ENCODE measurements at regions not wholly inside any gene's neighbourhood (a gene's known extent, or its start where the extent isn't known, plus 50 kb on each side); places are given as distances from the start of the nearest gene placed in this dataset.

DNA sequence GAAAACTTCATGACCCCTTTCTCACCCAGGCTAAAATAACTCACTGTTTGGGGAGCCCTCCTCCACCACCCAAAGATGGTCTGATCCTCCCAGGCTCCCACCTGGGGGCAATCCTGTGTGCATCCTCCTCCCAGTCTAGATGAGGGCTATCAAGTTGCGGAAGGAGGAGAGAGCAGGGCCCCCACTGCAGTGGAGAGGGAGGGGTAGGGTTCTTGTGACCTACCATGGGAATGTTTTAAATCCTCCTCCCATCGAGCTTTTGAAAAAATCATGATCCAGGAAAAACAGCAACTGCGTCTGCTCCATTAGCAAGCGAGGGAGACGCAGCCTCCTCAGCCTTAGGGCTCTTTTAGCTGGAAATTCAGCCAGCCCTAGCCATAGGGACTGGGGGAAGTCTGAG, 80.0 kb downstream of the NAV1 start:
- H3K9me3 ChIP-seq (ENCODE audit: control insufficient read depth in 4 of 4, low read length in 3 of 4) = no peaks in the 10 kb centered on the region
- H3K9ac ChIP-seq (ENCODE audit: low read depth in 1 of 2, low read length in 2 of 2) = no peak overlapping the region
- no peak overlapping the region for H3K4me3 ChIP-seq (ENCODE audit: low read depth in 1 of 3, low read length in 3 of 3)
- no peaks in the 10 kb centered on the region for H3K36me3 ChIP-seq (ENCODE audit: control insufficient read depth in 4 of 4, insufficient read depth in 3 of 4, low read depth in 1 of 4, low read length in 3 of 4)
- WGBS = 89% methylated on average over 5 of the region's 5 CpGs
- DNase-seq (ENCODE audit: low spot score) = no peak
- peaks cover 0 to 5% (median 0%) of the 10 kb centered on the region in 4 donors for H3K4me1 ChIP-seq (ENCODE audit: control insufficient read depth in 4 of 4, insufficient read depth in 4 of 4, low read length in 3 of 4)
- H3K27me3 ChIP-seq (ENCODE audit: control insufficient read depth in 4 of 4, insufficient read depth in 4 of 4, low read length in 3 of 4) = no peaks in the 10 kb centered on the region
- TF ChIP-seq GABPA (IDR thresholded peaks at IDR 0.05 in 1 of 2, conservative IDR thresholded peaks at IDR 0.05 in 1 of 2) (no peak), MAX (IDR thresholded peaks at IDR 0.05) (no peak), ZBTB33 (IDR thresholded peaks at IDR 0.05) (no peak), TAF1 (conservative IDR thresholded peaks at IDR 0.05) (no peak), EGR1 (IDR thresholded peaks at IDR 0.05; ENCODE audit: low read depth in 2 of 2) (no peak), FOXA1 (IDR thresholded peaks at IDR 0.05) (no peak), HNF4G (IDR thresholded peaks at IDR 0.05) (no peak), HNF4A (conservative IDR thresholded peaks at IDR 0.05) (no peak), JUND (IDR thresholded peaks at IDR 0.05) (no peak)
- TF ChIP-seq, protein P1, sequence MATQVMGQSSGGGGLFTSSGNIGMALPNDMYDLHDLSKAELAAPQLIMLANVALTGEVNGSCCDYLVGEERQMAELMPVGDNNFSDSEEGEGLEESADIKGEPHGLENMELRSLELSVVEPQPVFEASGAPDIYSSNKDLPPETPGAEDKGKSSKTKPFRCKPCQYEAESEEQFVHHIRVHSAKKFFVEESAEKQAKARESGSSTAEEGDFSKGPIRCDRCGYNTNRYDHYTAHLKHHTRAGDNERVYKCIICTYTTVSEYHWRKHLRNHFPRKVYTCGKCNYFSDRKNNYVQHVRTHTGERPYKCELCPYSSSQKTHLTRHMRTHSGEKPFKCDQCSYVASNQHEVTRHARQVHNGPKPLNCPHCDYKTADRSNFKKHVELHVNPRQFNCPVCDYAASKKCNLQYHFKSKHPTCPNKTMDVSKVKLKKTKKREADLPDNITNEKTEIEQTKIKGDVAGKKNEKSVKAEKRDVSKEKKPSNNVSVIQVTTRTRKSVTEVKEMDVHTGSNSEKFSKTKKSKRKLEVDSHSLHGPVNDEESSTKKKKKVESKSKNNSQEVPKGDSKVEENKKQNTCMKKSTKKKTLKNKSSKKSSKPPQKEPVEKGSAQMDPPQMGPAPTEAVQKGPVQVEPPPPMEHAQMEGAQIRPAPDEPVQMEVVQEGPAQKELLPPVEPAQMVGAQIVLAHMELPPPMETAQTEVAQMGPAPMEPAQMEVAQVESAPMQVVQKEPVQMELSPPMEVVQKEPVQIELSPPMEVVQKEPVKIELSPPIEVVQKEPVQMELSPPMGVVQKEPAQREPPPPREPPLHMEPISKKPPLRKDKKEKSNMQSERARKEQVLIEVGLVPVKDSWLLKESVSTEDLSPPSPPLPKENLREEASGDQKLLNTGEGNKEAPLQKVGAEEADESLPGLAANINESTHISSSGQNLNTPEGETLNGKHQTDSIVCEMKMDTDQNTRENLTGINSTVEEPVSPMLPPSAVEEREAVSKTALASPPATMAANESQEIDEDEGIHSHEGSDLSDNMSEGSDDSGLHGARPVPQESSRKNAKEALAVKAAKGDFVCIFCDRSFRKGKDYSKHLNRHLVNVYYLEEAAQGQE (IDR thresholded peaks at IDR 0.05) = no peak
- H3K27ac ChIP-seq (ENCODE audit: low read depth in 1 of 2, low read length in 2 of 2) = no peak overlapping the region

DNA sequence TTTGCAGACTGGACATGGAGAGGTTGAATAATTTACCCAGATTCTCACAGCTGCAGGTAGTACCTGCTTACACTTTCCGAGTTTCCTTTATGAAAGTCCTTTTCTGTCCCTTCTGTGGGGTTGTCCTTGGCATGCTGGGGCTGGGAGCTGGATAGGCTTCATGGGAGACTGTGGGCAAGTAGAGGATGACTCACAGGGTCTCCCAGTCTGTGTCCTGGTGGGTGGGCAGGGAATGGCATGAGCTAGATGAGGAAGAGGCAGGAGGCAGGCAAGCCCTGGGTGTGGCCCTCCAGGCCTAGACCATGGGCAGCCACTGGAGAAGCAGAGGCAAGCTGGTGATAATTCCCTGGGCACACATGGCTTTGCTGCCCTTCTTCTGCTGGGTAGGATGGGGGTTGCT, 80.6 kb downstream of the NAV1 start:
- H3K4me1 ChIP-seq (ENCODE audit: control insufficient read depth in 4 of 4, insufficient read depth in 4 of 4, low read length in 3 of 4) = peaks cover 0 to 1% (median 0%) of the 10 kb centered on the region in 4 donors
- no peak for DNase-seq (ENCODE audit: low spot score)
- no peak overlapping the region for H3K9ac ChIP-seq (ENCODE audit: low read depth in 1 of 2, low read length in 2 of 2)
- WGBS = 89% methylated on average over 1 of the region's 1 CpG
- H3K4me3 ChIP-seq (ENCODE audit: low read depth in 1 of 3, low read length in 3 of 3) = no peak overlapping the region
- TF ChIP-seq EGR1 (IDR thresholded peaks at IDR 0.05; ENCODE audit: low read depth in 2 of 2) (no peak), GABPA (IDR thresholded peaks at IDR 0.05 in 1 of 2, conservative IDR thresholded peaks at IDR 0.05 in 1 of 2) (no peak), YY1 (IDR thresholded peaks at IDR 0.05) (no peak), NR2F2 (IDR thresholded peaks at IDR 0.05) (no peak), SP1 (IDR thresholded peaks at IDR 0.05) (no peak), ZBTB33 (IDR thresholded peaks at IDR 0.05) (no peak)
- H3K36me3 ChIP-seq (ENCODE audit: control insufficient read depth in 4 of 4, insufficient read depth in 3 of 4, low read depth in 1 of 4, low read length in 3 of 4) = no peaks in the 10 kb centered on the region
- no peaks in the 10 kb centered on the region for H3K27me3 ChIP-seq (ENCODE audit: control insufficient read depth in 4 of 4, insufficient read depth in 4 of 4, low read length in 3 of 4)
- no peaks in the 10 kb centered on the region for H3K9me3 ChIP-seq (ENCODE audit: control insufficient read depth in 4 of 4, low read length in 3 of 4)
- H3K27ac ChIP-seq (ENCODE audit: low read depth in 1 of 2, low read length in 2 of 2) = no peak overlapping the region

Data from liver (tissue), 7 donors.